IMR-90 (cell line): ENCODE measurements at regions not wholly inside any gene's neighbourhood (a gene's known extent, or its start where the extent isn't known, plus 50 kb on each side); places are given as distances from the start of the nearest gene placed in this dataset.

Experiments
- ATAC-seq: fragments of 200-7000 bp; cut with Tn5 transposase; 2 replicates; pipeline ENCODE4 v1.9.1; 2020; ENCODE audit warnings: low read depth, mild to moderate bottlenecking, moderate library complexity
- BruUV-seq: library from RNA; stranded (reverse); fragments of 400-500 nt; replicated peaks from 2 replicates; lab custom pipeline; 2021; lab: Mats Ljungman, UMichigan
- CTCF ChIA-PET: fragments of 300-600 bp; formaldehyde crosslinking; extraction: SDS; loops from one replicate; lab custom pipeline; 2021; ENCODE audit warnings: antibody characterized with exemption; lab: Yijun Ruan, JAX
- POLR2A ChIA-PET: fragments of 300-600 bp; sonication (Branson Sonifier 250); formaldehyde crosslinking; loops from one replicate; lab custom pipeline; 2022; ENCODE audit warnings: antibody characterized with exemption; ENCODE audit not compliant: unreplicated experiment; lab: Charles Lee
- DNase-seq: peaks from one replicate; pipeline ENCODE4 v3.0.0; 2013
- H2AFZ ChIP-seq: replicated peaks from 2 replicates; pipeline ENCODE3; 2013; ENCODE audit warnings: low read length, mild to moderate bottlenecking; ENCODE audit not compliant: poor library complexity
- H2AK5ac ChIP-seq: 2 replicates; pipeline ENCODE4 v1.6.1; 2013; ENCODE audit warnings: low read depth, low read length, inconsistent platforms
- H2AK9ac ChIP-seq: replicated peaks from 2 replicates; pipeline ENCODE3; 2013; ENCODE audit warnings: mild to moderate bottlenecking, low read depth, low read length, moderate library complexity; ENCODE audit not compliant: poor library complexity
- H2BK120ac ChIP-seq: 2 replicates; pipeline ENCODE4 v1.6.1; 2013; ENCODE audit warnings: low read depth, low read length, inconsistent platforms
- H2BK15ac ChIP-seq: 3 replicates; pipeline ENCODE4 v1.6.1; 2013; ENCODE audit warnings: low read depth, low read length, inconsistent platforms
- H2BK20ac ChIP-seq: 2 replicates; pipeline ENCODE4 v1.6.1; 2013; ENCODE audit warnings: low read depth, mild to moderate bottlenecking, inconsistent platforms, low read length, moderate library complexity
- H2BK5ac ChIP-seq: 2 replicates; pipeline ENCODE4 v1.6.1; 2013; ENCODE audit warnings: mild to moderate bottlenecking, low read depth, low read length, inconsistent platforms; ENCODE audit not compliant: poor library complexity, severe bottlenecking
- H3K14ac ChIP-seq: replicated peaks from 2 replicates; pipeline ENCODE4 v1.6.1; 2013; ENCODE audit warnings: low read depth, low read length, inconsistent platforms
- H3K18ac ChIP-seq: 2 replicates; pipeline ENCODE4 v1.6.1; 2013; ENCODE audit warnings: low read depth, low read length, control low read depth
- H3K23ac ChIP-seq: 2 replicates; pipeline ENCODE4 v1.6.1; 2013; ENCODE audit warnings: low read depth, low read length, inconsistent platforms
- H3K27ac ChIP-seq: 2 replicates; pipeline ENCODE4 v1.5.1; 2013; ENCODE audit warnings: mild to moderate bottlenecking, control low read depth, low read length; ENCODE audit not compliant: insufficient read depth
- H3K27me3 ChIP-seq: 2 replicates; pipeline ENCODE4 v1.6.1; 2013; ENCODE audit warnings: low read length; ENCODE audit not compliant: control insufficient read depth, insufficient read depth
- H3K36me3 ChIP-seq: 2 replicates; pipeline ENCODE4 v1.6.1; 2013; ENCODE audit warnings: low read length, mixed read lengths; ENCODE audit not compliant: control insufficient read depth, insufficient read depth
- H3K4ac ChIP-seq: 2 replicates; pipeline ENCODE4 v1.6.1; 2013; ENCODE audit warnings: low read depth, low read length, inconsistent platforms
- H3K4me1 ChIP-seq: 2 replicates; pipeline ENCODE4 v1.6.1; 2013; ENCODE audit warnings: low read length, mixed read lengths; ENCODE audit not compliant: control insufficient read depth, insufficient read depth
- H3K4me2 ChIP-seq: 2 replicates; pipeline ENCODE4 v1.6.1; 2013; ENCODE audit warnings: low read depth, mild to moderate bottlenecking, control low read depth, low read length, moderate library complexity
- H3K4me3 ChIP-seq: 2 replicates; pipeline ENCODE4 v1.5.1; 2013; ENCODE audit warnings: low read depth, mild to moderate bottlenecking, control low read depth, low read length, moderate library complexity; ENCODE audit not compliant: insufficient read depth
- H3K56ac ChIP-seq: 2 replicates; pipeline ENCODE4 v1.6.1; 2013; ENCODE audit warnings: low read length, inconsistent platforms; ENCODE audit not compliant: insufficient read depth; ENCODE audit errors: extremely low read depth
- H3K79me1 ChIP-seq, 2 experiments: 2 replicates each; pipeline ENCODE4 v1.6.1; 2013; ENCODE audit warnings: low read length in 2 of 2, inconsistent platforms in 1 of 2, low read depth in 1 of 2
- H3K9ac ChIP-seq: 2 replicates; pipeline ENCODE4 v1.6.1; 2013; ENCODE audit warnings: low read depth, low read length, control low read depth
- H3K9me1 ChIP-seq: 2 replicates; pipeline ENCODE4 v1.6.1; 2013; ENCODE audit warnings: low read length, inconsistent platforms; ENCODE audit not compliant: insufficient read depth
- H3K9me3 ChIP-seq: 2 replicates; pipeline ENCODE4 v1.6.1; 2013; ENCODE audit warnings: low read length; ENCODE audit not compliant: control insufficient read depth, insufficient read depth
- H4K20me1 ChIP-seq: 2 replicates; pipeline ENCODE4 v1.6.1; 2013; ENCODE audit warnings: low read length, inconsistent platforms; ENCODE audit not compliant: insufficient read depth
- H4K5ac ChIP-seq: 2 replicates; pipeline ENCODE4 v1.6.1; 2013; ENCODE audit warnings: mild to moderate bottlenecking, low read depth, low read length, control low read depth
- H4K8ac ChIP-seq, 2 experiments: 2 replicates each; pipeline ENCODE4 v1.6.1; 2013; ENCODE audit warnings: low read depth in 2 of 2, low read length in 2 of 2, control low read depth in 1 of 2, inconsistent platforms in 1 of 2
- H4K91ac ChIP-seq: 2 replicates; pipeline ENCODE4 v1.6.1; 2013; ENCODE audit warnings: low read depth, low read length, inconsistent platforms; ENCODE audit not compliant: insufficient read depth
- BHLHE40 ChIP-seq: fragments of 150-350 bp; IDR thresholded peaks from 2 replicates; pipeline ENCODE4 v1.6.1; 2016; ENCODE audit warnings: mild to moderate bottlenecking, low read depth, low read length
- CEBPB ChIP-seq: IDR thresholded peaks from 2 replicates; pipeline ENCODE4 v1.6.1; 2012; ENCODE audit warnings: low read depth, low read length, improper control_type of control experiment
- CHD1 ChIP-seq: IDR thresholded peaks from 2 replicates; pipeline ENCODE4 v1.6.1; 2012; ENCODE audit warnings: low read depth, low read length, improper control_type of control experiment
- FOS ChIP-seq: fragments of 150-350 bp; IDR thresholded peaks from 2 replicates; pipeline ENCODE4 v1.6.1; 2016; ENCODE audit warnings: low read depth, low read length
- MAFK ChIP-seq: IDR thresholded peaks from 2 replicates; pipeline ENCODE4 v1.6.1; 2012; ENCODE audit warnings: low read depth, low read length, improper control_type of control experiment
- MAZ ChIP-seq: IDR thresholded peaks from 2 replicates; pipeline ENCODE4 v1.6.1; 2012; ENCODE audit warnings: low read depth, mild to moderate bottlenecking, low read length, improper control_type of control experiment, moderate library complexity, borderline replicate concordance
- MXI1 ChIP-seq: IDR thresholded peaks from 2 replicates; pipeline ENCODE4 v1.6.1; 2012; ENCODE audit warnings: low read depth, mild to moderate bottlenecking, low read length, moderate library complexity, borderline replicate concordance
- NFE2L2 ChIP-seq: fragments of 150-350 bp; IDR thresholded peaks from 2 replicates; pipeline ENCODE4 v1.6.1; 2016; ENCODE audit warnings: low read depth, mild to moderate bottlenecking, low read length
- POLR2A ChIP-seq: IDR thresholded peaks from 2 replicates; pipeline ENCODE4 v1.6.1; 2012; ENCODE audit warnings: mild to moderate bottlenecking, low read depth, low read length
- RAD21 ChIP-seq: IDR thresholded peaks from 2 replicates; pipeline ENCODE4 v1.6.1; 2012; ENCODE audit warnings: low read length, improper control_type of control experiment
- RCOR1 ChIP-seq: IDR thresholded peaks from 2 replicates; pipeline ENCODE4 v1.6.1; 2012; ENCODE audit warnings: mild to moderate bottlenecking, low read length, improper control_type of control experiment; ENCODE audit not compliant: insufficient replicate concordance
- RFX5 ChIP-seq: IDR thresholded peaks from 2 replicates; pipeline ENCODE4 v1.8.0; 2012; ENCODE audit warnings: low read depth, mild to moderate bottlenecking, low read length, moderate library complexity
- SMC3 ChIP-seq: fragments of 150-350 bp; IDR thresholded peaks from 2 replicates; pipeline ENCODE4 v1.6.1; 2016; ENCODE audit warnings: low read depth, mild to moderate bottlenecking, antibody characterized with exemption, low read length, moderate library complexity
- dilution Hi-C: fragments of 300-500 bp; cut with HindIII; formaldehyde crosslinking; loops from one replicate; pipeline ENCODE4 v1.14.3; 2018; ENCODE audit warnings: low sequenced_read_pairs; ENCODE audit not compliant: unreplicated experiment
- in situ Hi-C: fragments of 300-500 bp; cut with MboI; formaldehyde crosslinking; loops from 3 replicates; pipeline ENCODE4 v1.14.3; 2019; ENCODE audit warnings: low sequenced_read_pairs, inconsistent platforms, mixed read lengths
- intact Hi-C: fragments of 100-400 bp; cut with micrococcal nuclease; formaldehyde crosslinking; loops from 2 replicates; pipeline ENCODE4 v1.10.0; 2022
- TF ChIP-seq, protein P1 (sequence below): fragments of 150-350 bp; IDR thresholded peaks from 2 replicates; pipeline ENCODE4 v1.6.1; 2016; ENCODE audit warnings: low read depth, mild to moderate bottlenecking, low read length, moderate library complexity, borderline replicate concordance
- TF ChIP-seq, protein P2 (sequence below): conservative IDR thresholded peaks from 2 replicates; pipeline ENCODE4 v1.5.1; 2012; ENCODE audit warnings: mild to moderate bottlenecking, low read depth, low read length, improper control_type of control experiment
- TF ChIP-seq, protein P3 (sequence below): fragments of 150-350 bp; IDR thresholded peaks from 2 replicates; pipeline ENCODE4 v1.6.1; 2017; ENCODE audit warnings: mild to moderate bottlenecking, antibody characterized with exemption, low read length, low read depth

DNA sequence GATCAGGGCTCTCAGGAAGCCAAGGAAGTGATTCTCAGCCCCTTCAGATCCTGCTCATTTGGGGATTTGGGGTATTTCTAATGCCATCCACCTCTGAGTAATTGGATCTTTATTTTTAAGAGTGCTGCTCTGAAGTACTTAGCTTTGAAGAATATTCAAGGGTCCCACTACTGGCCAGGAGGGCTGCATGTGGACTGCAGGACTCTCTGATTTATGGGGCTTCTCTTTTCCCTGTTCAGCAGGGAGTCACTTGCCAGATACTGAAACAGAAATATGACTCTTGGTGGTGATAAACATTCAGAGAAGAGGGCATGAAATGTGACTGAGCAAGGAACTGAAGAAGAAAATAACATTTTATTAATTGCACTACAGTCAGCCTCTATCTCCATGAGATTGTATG, 138.5 kb downstream of the MTX2 start:
- Histone ChIP-seq H3K4me3 (no peak overlapping the region), H4K20me1 (no peaks in the 10 kb centered on the region), H3K56ac (no peak overlapping the region), H3K4me1 (no peaks in the 10 kb centered on the region), H3K18ac (no peak overlapping the region), H3K27ac (no peak overlapping the region), H3K36me3 (no peaks in the 10 kb centered on the region), H3K79me1 (no peaks in the 10 kb centered on the region), H3K9me1 (no peaks in the 10 kb centered on the region), H2BK15ac (no peak overlapping the region), H3K14ac (no peak overlapping the region), H3K4ac (no peak overlapping the region), H4K91ac (no peak overlapping the region), H2AK5ac (no peak overlapping the region), H2AFZ (no peak overlapping the region), H4K5ac (no peak overlapping the region), H3K23ac (no peak overlapping the region), H2BK5ac (no peak overlapping the region), H3K9me3 (no peaks in the 10 kb centered on the region), H2BK120ac (no peak overlapping the region), H2BK20ac (no peak overlapping the region), H2AK9ac (no peak overlapping the region), H4K8ac (no peak overlapping the region), H3K27me3 (no peaks in the 10 kb centered on the region), H3K9ac (no peak overlapping the region), H3K4me2 (no peak overlapping the region)
- TF ChIP-seq CEBPB = no peak
- TF ChIP-seq RCOR1 = no peak
- TF ChIP-seq, protein P1, sequence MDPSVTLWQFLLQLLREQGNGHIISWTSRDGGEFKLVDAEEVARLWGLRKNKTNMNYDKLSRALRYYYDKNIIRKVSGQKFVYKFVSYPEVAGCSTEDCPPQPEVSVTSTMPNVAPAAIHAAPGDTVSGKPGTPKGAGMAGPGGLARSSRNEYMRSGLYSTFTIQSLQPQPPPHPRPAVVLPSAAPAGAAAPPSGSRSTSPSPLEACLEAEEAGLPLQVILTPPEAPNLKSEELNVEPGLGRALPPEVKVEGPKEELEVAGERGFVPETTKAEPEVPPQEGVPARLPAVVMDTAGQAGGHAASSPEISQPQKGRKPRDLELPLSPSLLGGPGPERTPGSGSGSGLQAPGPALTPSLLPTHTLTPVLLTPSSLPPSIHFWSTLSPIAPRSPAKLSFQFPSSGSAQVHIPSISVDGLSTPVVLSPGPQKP = no peak
- no peak for TF ChIP-seq POLR2A
- TF ChIP-seq, protein P2, sequence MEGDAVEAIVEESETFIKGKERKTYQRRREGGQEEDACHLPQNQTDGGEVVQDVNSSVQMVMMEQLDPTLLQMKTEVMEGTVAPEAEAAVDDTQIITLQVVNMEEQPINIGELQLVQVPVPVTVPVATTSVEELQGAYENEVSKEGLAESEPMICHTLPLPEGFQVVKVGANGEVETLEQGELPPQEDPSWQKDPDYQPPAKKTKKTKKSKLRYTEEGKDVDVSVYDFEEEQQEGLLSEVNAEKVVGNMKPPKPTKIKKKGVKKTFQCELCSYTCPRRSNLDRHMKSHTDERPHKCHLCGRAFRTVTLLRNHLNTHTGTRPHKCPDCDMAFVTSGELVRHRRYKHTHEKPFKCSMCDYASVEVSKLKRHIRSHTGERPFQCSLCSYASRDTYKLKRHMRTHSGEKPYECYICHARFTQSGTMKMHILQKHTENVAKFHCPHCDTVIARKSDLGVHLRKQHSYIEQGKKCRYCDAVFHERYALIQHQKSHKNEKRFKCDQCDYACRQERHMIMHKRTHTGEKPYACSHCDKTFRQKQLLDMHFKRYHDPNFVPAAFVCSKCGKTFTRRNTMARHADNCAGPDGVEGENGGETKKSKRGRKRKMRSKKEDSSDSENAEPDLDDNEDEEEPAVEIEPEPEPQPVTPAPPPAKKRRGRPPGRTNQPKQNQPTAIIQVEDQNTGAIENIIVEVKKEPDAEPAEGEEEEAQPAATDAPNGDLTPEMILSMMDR = no peak
- TF ChIP-seq BHLHE40 = no peak
- TF ChIP-seq RAD21 = no peak
- TF ChIP-seq CHD1 = no peak
- TF ChIP-seq, protein P3, sequence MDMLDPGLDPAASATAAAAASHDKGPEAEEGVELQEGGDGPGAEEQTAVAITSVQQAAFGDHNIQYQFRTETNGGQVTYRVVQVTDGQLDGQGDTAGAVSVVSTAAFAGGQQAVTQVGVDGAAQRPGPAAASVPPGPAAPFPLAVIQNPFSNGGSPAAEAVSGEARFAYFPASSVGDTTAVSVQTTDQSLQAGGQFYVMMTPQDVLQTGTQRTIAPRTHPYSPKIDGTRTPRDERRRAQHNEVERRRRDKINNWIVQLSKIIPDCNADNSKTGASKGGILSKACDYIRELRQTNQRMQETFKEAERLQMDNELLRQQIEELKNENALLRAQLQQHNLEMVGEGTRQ = no peak
- TF ChIP-seq MXI1 = no peak
- TF ChIP-seq MAFK = no peak
- no peak for TF ChIP-seq NFE2L2
- TF ChIP-seq FOS = no peak
- no peak for TF ChIP-seq SMC3
- no peak for TF ChIP-seq MAZ
- TF ChIP-seq RFX5 = no peak
- DNase-seq = no peak
- no TSS peak for BruUV-seq
- ATAC-seq = peak; percentile 42; the same call in 1 of the 2 replicates
- in situ Hi-C loops = no loop called here
- dilution Hi-C loops = no loop called here
- ChIA-PET CTCF (interaction anchor here (0.7 kb wide), 1 partner anchor 30 kb away, joined by 3 read pairs; no protein-coding TSS in a partner anchor), POLR2A (no interaction called here)
- intact Hi-C loops = loop anchor here (1.0 kb wide), 1 partner anchor 7 kb away; no protein-coding TSS in a partner anchor
